H9 (cell line): ENCODE measurements at regions not wholly inside any gene's neighbourhood (a gene's known extent, or its start where the extent isn't known, plus 50 kb on each side); places are given as distances from the start of the nearest gene placed in this dataset.

Source experiments
- DNase-seq: peaks from one replicate; pipeline ENCODE4 v3.0.0-alpha.2; 2017
- H2AFZ ChIP-seq: one replicate; pipeline ENCODE4 v1.6.1; 2013; ENCODE audit warnings: mild to moderate bottlenecking, low read length, control low read depth, moderate library complexity
- H2AK5ac ChIP-seq: 2 replicates; pipeline ENCODE4 v1.6.1; 2013; ENCODE audit warnings: low read length, control low read depth, mixed read lengths; ENCODE audit not compliant: insufficient read length
- H2BK120ac ChIP-seq: one replicate; pipeline ENCODE4 v1.6.1; 2013; ENCODE audit warnings: low read depth, mild to moderate bottlenecking, low read length, control low read depth, inconsistent platforms; ENCODE audit not compliant: poor library complexity, severe bottlenecking
- H2BK12ac ChIP-seq: 2 replicates; pipeline ENCODE4 v1.6.1; 2013; ENCODE audit warnings: low read length, control low read depth, mixed read lengths, low read depth; ENCODE audit not compliant: insufficient read length
- H2BK15ac ChIP-seq: 2 replicates; pipeline ENCODE4 v1.6.1; 2013; ENCODE audit warnings: low read depth, low read length, control low read depth
- H2BK20ac ChIP-seq: one replicate; pipeline ENCODE4 v1.6.1; 2013; ENCODE audit warnings: low read depth, mild to moderate bottlenecking, low read length, control low read depth, inconsistent platforms; ENCODE audit not compliant: poor library complexity, severe bottlenecking
- H2BK5ac ChIP-seq: 2 replicates; pipeline ENCODE4 v1.6.1; 2013; ENCODE audit warnings: low read length, control low read depth, mixed read lengths; ENCODE audit not compliant: insufficient read length
- H3K14ac ChIP-seq: 2 replicates; pipeline ENCODE4 v1.6.1; 2013; ENCODE audit warnings: low read length, control low read depth; ENCODE audit not compliant: insufficient read depth
- H3K18ac ChIP-seq: 2 replicates; pipeline ENCODE4 v1.6.1; 2013; ENCODE audit warnings: low read depth, mild to moderate bottlenecking, mixed read lengths, low read length, control low read depth; ENCODE audit not compliant: insufficient read length
- H3K23ac ChIP-seq: 2 replicates; pipeline ENCODE4 v1.6.1; 2013; ENCODE audit warnings: low read length, control low read depth, mixed read lengths, low read depth; ENCODE audit not compliant: insufficient read length
- H3K23me2 ChIP-seq: 2 replicates; pipeline ENCODE4 v1.6.1; 2013; ENCODE audit warnings: low read depth, mild to moderate bottlenecking, mixed read lengths, low read length, control low read depth; ENCODE audit not compliant: insufficient read length, poor library complexity, severe bottlenecking
- H3K27ac ChIP-seq: 2 replicates; pipeline ENCODE4 v1.5.1; 2013; ENCODE audit warnings: low read length, control low read depth, mixed read lengths, low read depth; ENCODE audit not compliant: insufficient read length
- H3K27me3 ChIP-seq: 2 replicates; pipeline ENCODE4 v1.6.1; 2013; ENCODE audit warnings: low read length, control low read depth, inconsistent platforms; ENCODE audit not compliant: insufficient read depth
- H3K4ac ChIP-seq: 2 replicates; pipeline ENCODE4 v1.6.1; 2013; ENCODE audit warnings: low read depth, mild to moderate bottlenecking, control low read depth, inconsistent platforms, low read length, moderate library complexity
- H3K4me1 ChIP-seq: 2 replicates; pipeline ENCODE4 v1.6.1; 2013; ENCODE audit warnings: low read length, control low read depth, inconsistent platforms; ENCODE audit not compliant: insufficient read depth
- H3K4me2 ChIP-seq: 2 replicates; pipeline ENCODE4 v1.6.1; 2013; ENCODE audit warnings: low read length, control low read depth, mixed read lengths; ENCODE audit not compliant: insufficient read length, insufficient read depth
- H3K56ac ChIP-seq: 2 replicates; pipeline ENCODE4 v1.6.1; 2013; ENCODE audit warnings: low read depth, mild to moderate bottlenecking, mixed read lengths, low read length, control low read depth; ENCODE audit not compliant: insufficient read length
- H3K79me1 ChIP-seq: 2 replicates; pipeline ENCODE4 v1.6.1; 2013; ENCODE audit warnings: low read depth, mild to moderate bottlenecking, moderate library complexity, low read length, control low read depth, inconsistent platforms; ENCODE audit not compliant: insufficient read depth, poor library complexity, severe bottlenecking
- H3K79me2 ChIP-seq: 2 replicates; pipeline ENCODE4 v1.6.1; 2013; ENCODE audit warnings: low read length, control low read depth, inconsistent platforms; ENCODE audit not compliant: insufficient read depth
- H3K9ac ChIP-seq: 2 replicates; pipeline ENCODE4 v1.6.1; 2013; ENCODE audit warnings: low read length, control low read depth, mixed read lengths; ENCODE audit not compliant: insufficient read length; ENCODE audit errors: extremely low read depth
- H3K9me3 ChIP-seq: one replicate; pipeline ENCODE4 v1.6.1; 2013; ENCODE audit warnings: low read depth, low read length, inconsistent platforms; ENCODE audit not compliant: control insufficient read depth
- H3T11ph ChIP-seq: one replicate; pipeline ENCODE4 v1.6.1; 2013; ENCODE audit warnings: mild to moderate bottlenecking, low read length, control low read depth, inconsistent platforms
- H4K20me1 ChIP-seq: one replicate; pipeline ENCODE4 v1.6.1; 2013; ENCODE audit not compliant: control insufficient read depth, insufficient read length, insufficient read depth
- H4K5ac ChIP-seq: 2 replicates; pipeline ENCODE4 v1.6.1; 2013; ENCODE audit warnings: low read depth, mild to moderate bottlenecking, mixed read lengths, low read length, control low read depth; ENCODE audit not compliant: insufficient read length
- H4K8ac ChIP-seq: replicated peaks from 2 replicates; pipeline ENCODE4 v1.6.1; 2013; ENCODE audit warnings: low read length, control low read depth, mixed read lengths, low read depth; ENCODE audit not compliant: insufficient read length
- H4K91ac ChIP-seq: 2 replicates; pipeline ENCODE4 v1.6.1; 2013; ENCODE audit warnings: low read depth, mild to moderate bottlenecking, moderate library complexity, mixed read lengths, low read length, control low read depth; ENCODE audit not compliant: insufficient read length
- H3K27ac Mint-ChIP-seq, 3 experiments: 2 replicates in 2 of 3; 3 replicates in 1 of 3; pipeline ENCODE4 v1.8.0; 2020 to 2021; ENCODE audit warnings: mixed read lengths in 3 of 3, mild to moderate bottlenecking in 1 of 3, moderate library complexity in 1 of 3
- H3K27me3 Mint-ChIP-seq: 2 replicates; pipeline ENCODE4 v1.8.0; 2021; ENCODE audit warnings: low read depth, mild to moderate bottlenecking, moderate library complexity, mixed read lengths
- H3K36me3 Mint-ChIP-seq, 3 experiments: 2 replicates in 2 of 3; 3 replicates in 1 of 3; pipeline ENCODE4 v1.8.0; 2020 to 2021; ENCODE audit warnings: low read depth in 3 of 3, mixed read lengths in 3 of 3; ENCODE audit not compliant: insufficient read depth in 1 of 3
- H3K4me1 Mint-ChIP-seq, 2 experiments: 2 replicates each; pipeline ENCODE4 v1.8.0; 2020; ENCODE audit warnings: mixed read lengths in 2 of 2
- H3K4me3 Mint-ChIP-seq, 2 experiments: 2 replicates in 1 of 2; 3 replicates in 1 of 2; pipeline ENCODE4 v1.8.0; 2020 to 2021; ENCODE audit warnings: mild to moderate bottlenecking in 2 of 2, mixed read lengths in 2 of 2, moderate library complexity in 1 of 2
- H3K9me3 Mint-ChIP-seq, 2 experiments: 2 replicates in 1 of 2; 3 replicates in 1 of 2; pipeline ENCODE4 v1.8.0; 2020; ENCODE audit warnings: mild to moderate bottlenecking in 2 of 2, mixed read lengths in 2 of 2, moderate library complexity in 1 of 2
- WGBS: extraction: QIAGEN DNeasy Blood & Tissue Kit; methylation state at CpG from one replicate; pipeline ENCODE4 v1.1.7; 2013; ENCODE audit warnings: missing lambda C conversion rate, low lambda C conversion rate, mixed read lengths; ENCODE audit not compliant: insufficient read length; ENCODE audit errors: extremely low coverage; 5-methylcytosine and 5-hydroxymethylcytosine counted together
- TF ChIP-seq, protein P1 (sequence below): fragments of 200-600 bp; sonication (generic); conservative IDR thresholded peaks from 3 replicates; pipeline ENCODE4 v1.8.0; 2021; ENCODE audit warnings: antibody characterized with exemption, mild to moderate bottlenecking

DNA sequence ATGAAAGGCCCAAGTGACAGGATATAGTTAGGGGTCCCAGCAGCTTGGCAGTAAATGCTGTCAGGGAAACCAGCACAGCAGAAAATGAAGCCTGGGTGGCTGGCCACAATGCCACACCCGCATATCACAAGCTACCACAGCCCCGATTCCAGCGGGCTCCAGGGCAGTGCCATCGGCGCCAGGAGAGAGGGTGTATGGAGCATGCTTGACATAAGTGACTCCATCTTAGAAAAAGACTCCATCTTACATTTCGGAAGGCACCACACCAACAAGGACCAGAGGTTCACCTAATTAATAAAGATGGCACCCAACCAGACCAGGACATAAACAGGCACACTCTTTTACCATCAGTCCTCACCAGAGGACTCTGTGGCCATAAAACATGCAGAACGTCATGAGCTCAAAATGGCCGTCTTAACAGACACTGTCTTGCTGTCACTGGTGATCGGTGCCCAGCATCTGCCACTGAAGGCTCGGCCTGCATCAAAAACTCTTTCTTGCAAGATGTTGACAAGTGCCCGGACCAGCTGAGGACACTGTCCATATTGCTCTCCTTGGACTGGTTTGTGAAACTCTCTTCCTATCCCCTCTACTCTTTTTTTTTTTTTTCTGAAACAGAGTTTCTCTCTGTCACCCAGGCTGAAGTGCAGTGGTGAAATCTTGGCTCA, 67.4 kb upstream of the SPIN1 start:
- Histone ChIP-seq H2AFZ (no peak overlapping the region), H2BK5ac (no peak overlapping the region), H3K4me2 (no peak overlapping the region), H2BK15ac (no peak overlapping the region), H2BK20ac (no peak overlapping the region), H3K9me3 (no peaks in the 10 kb centered on the region), H3K23ac (no peak overlapping the region), H2BK12ac (no peak overlapping the region), H3K23me2 (no peaks in the 10 kb centered on the region), H3K79me2 (no peaks in the 10 kb centered on the region), H3K79me1 (no peaks in the 10 kb centered on the region), H2AK5ac (no peak overlapping the region), H3K4me1 (no peaks in the 10 kb centered on the region), H4K8ac (no peak overlapping the region), H4K20me1 (no peaks in the 10 kb centered on the region), H3K14ac (no peak overlapping the region), H3K18ac (no peak overlapping the region), H3K27me3 (no peaks in the 10 kb centered on the region), H2BK120ac (no peak overlapping the region), H3K4ac (no peak overlapping the region), H4K91ac (no peak overlapping the region), H3K9ac (no peak overlapping the region), H3T11ph (no peak overlapping the region), H3K27ac (no peak overlapping the region), H3K56ac (no peak overlapping the region), H4K5ac (no peak overlapping the region)
- no CpG with 5 or more reads among the region's 11 CpGs for WGBS
- H3K36me3 Mint-ChIP-seq = no peaks in the 10 kb centered on the region
- no peaks in the 10 kb centered on the region for H3K9me3 Mint-ChIP-seq
- H3K4me1 Mint-ChIP-seq = peaks cover 6 to 7% of the 10 kb centered on the region in 2 experiments
- H3K27ac Mint-ChIP-seq = no peak overlapping the region
- TF ChIP-seq, protein P1, sequence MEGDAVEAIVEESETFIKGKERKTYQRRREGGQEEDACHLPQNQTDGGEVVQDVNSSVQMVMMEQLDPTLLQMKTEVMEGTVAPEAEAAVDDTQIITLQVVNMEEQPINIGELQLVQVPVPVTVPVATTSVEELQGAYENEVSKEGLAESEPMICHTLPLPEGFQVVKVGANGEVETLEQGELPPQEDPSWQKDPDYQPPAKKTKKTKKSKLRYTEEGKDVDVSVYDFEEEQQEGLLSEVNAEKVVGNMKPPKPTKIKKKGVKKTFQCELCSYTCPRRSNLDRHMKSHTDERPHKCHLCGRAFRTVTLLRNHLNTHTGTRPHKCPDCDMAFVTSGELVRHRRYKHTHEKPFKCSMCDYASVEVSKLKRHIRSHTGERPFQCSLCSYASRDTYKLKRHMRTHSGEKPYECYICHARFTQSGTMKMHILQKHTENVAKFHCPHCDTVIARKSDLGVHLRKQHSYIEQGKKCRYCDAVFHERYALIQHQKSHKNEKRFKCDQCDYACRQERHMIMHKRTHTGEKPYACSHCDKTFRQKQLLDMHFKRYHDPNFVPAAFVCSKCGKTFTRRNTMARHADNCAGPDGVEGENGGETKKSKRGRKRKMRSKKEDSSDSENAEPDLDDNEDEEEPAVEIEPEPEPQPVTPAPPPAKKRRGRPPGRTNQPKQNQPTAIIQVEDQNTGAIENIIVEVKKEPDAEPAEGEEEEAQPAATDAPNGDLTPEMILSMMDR = no peak
- no peak overlapping the region for H3K4me3 Mint-ChIP-seq
- no peak for DNase-seq
- peaks cover 2% of the 10 kb centered on the region; the same call in 1 of the 2 replicates for H3K27me3 Mint-ChIP-seq
